ENCODE measurements at regions not wholly inside any gene's neighbourhood (a gene's known extent, or its start where the extent isn't known, plus 50 kb on each side); places are given as distances from the start of the nearest gene placed in this dataset.

DNA sequence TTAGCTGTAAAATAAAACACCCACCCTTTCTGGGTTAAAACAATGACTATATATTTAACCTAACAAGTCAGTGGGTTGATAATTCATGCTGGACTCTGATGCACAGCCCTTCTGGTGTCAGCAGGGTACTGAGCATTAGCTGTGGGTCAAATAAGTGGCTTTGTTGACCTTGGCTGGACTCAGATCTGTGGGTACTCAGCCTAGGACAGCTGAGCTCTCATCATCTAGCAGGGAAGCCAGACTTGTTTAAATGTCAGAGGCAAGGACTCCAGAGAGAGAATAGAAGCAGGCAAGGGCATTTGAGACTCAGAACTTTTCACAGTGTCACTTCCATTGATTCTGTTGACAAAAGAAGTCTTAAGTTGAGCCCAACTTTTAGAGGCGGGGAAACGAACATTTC is 1063.8 kb upstream of the CDH8 start:
- TF ChIP-seq, protein P1, sequence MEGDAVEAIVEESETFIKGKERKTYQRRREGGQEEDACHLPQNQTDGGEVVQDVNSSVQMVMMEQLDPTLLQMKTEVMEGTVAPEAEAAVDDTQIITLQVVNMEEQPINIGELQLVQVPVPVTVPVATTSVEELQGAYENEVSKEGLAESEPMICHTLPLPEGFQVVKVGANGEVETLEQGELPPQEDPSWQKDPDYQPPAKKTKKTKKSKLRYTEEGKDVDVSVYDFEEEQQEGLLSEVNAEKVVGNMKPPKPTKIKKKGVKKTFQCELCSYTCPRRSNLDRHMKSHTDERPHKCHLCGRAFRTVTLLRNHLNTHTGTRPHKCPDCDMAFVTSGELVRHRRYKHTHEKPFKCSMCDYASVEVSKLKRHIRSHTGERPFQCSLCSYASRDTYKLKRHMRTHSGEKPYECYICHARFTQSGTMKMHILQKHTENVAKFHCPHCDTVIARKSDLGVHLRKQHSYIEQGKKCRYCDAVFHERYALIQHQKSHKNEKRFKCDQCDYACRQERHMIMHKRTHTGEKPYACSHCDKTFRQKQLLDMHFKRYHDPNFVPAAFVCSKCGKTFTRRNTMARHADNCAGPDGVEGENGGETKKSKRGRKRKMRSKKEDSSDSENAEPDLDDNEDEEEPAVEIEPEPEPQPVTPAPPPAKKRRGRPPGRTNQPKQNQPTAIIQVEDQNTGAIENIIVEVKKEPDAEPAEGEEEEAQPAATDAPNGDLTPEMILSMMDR (IDR thresholded peaks at IDR 0.05) = no peak
- TF ChIP-seq POLR2A (IDR thresholded peaks at IDR 0.05) = no peak
